ENCODE measurements at regions not wholly inside any gene's neighbourhood (a gene's known extent, or its start where the extent isn't known, plus 50 kb on each side); places are given as distances from the start of the nearest gene placed in this dataset.
"Not testable (repeated sequence)": the region's sequence is repeated elsewhere in the genome, so short reads cannot be mapped to it uniquely, and the experiment has no call there.

- no peak for DNase-seq
Measured at GRCh38 chr3:103818800-103819199, 1384.0 kb downstream of the ZPLD1 start.

GRCh38 chr3:103825586-103825985 lies 1390.8 kb downstream of the ZPLD1 start:
- DNase-seq = no peak

- DNase-seq = no peak
Measured at GRCh38 chr3:103829723-103830326, 1395.0 kb downstream of the ZPLD1 start.

- no peak for DNase-seq
Measured at GRCh38 chr3:103847081-103848062, 1412.6 kb downstream of the ZPLD1 start.

GRCh38 chr3:103851793-103852192 lies 1417.0 kb downstream of the ZPLD1 start:
- no peak for DNase-seq

GRCh38 chr3:103862415-103862814 lies 1427.6 kb downstream of the ZPLD1 start:
- DNase-seq = no peak

- no peak for DNase-seq
Measured at GRCh38 chr3:103863381-103863780, 1428.6 kb downstream of the ZPLD1 start.

- no peak for DNase-seq
Measured at GRCh38 chr3:103866113-103866512, 1431.3 kb downstream of the ZPLD1 start.

- no peak for DNase-seq
Measured at GRCh38 chr3:103873021-103873420, 1438.2 kb downstream of the ZPLD1 start.

GRCh38 chr3:103873897-103874545 lies 1439.2 kb downstream of the ZPLD1 start:
- no peak for DNase-seq

- DNase-seq = not testable (repeated sequence)
Measured at GRCh38 chr3:103881809-103882208, 1447.0 kb downstream of the ZPLD1 start.

GRCh38 chr3:103889675-103890074 lies 1454.9 kb downstream of the ZPLD1 start:
- DNase-seq = no peak

GRCh38 chr3:103894162-103894822 lies 1459.5 kb downstream of the ZPLD1 start:
- DNase-seq = no peak

GRCh38 chr3:103899328-103899727 lies 1464.5 kb downstream of the ZPLD1 start:
- no peak for DNase-seq

GRCh38 chr3:103904991-103905390 lies 1461.7 kb upstream of the ALCAM start:
- no peak for DNase-seq

GRCh38 chr3:103906304-103906703 lies 1460.4 kb upstream of the ALCAM start:
- DNase-seq = no peak

- DNase-seq = no peak
Measured at GRCh38 chr3:103906808-103907207, 1459.9 kb upstream of the ALCAM start.

GRCh38 chr3:103907567-103907966 lies 1459.1 kb upstream of the ALCAM start:
- no peak for DNase-seq

GRCh38 chr3:103909395-103909794 lies 1457.3 kb upstream of the ALCAM start:
- DNase-seq = no peak

- no peak for DNase-seq
Measured at GRCh38 chr3:103918336-103918735, 1448.4 kb upstream of the ALCAM start.

- no peak for DNase-seq
Measured at GRCh38 chr3:103919327-103919726, 1447.4 kb upstream of the ALCAM start.

- no peak for DNase-seq
Measured at GRCh38 chr3:103923907-103924306, 1442.8 kb upstream of the ALCAM start.

GRCh38 chr3:103924544-103924943 lies 1442.2 kb upstream of the ALCAM start:
- DNase-seq = no peak
